K562 (cell line): ENCODE measurements at regions not wholly inside any gene's neighbourhood (a gene's known extent, or its start where the extent isn't known, plus 50 kb on each side); places are given as distances from the start of the nearest gene placed in this dataset.

Experiments
- ATAC-seq: fragments of 200-7000 bp; cut with Tn5 transposase; 3 replicates; pipeline ENCODE4 v1.9.1; 2020; ENCODE audit warnings: moderate library complexity
- BruUV-seq: library from RNA; stranded (reverse); fragments of 400-500 nt; replicated peaks from 2 replicates; lab custom pipeline; 2021; lab: Mats Ljungman, UMichigan
- CTCF ChIA-PET: fragments of 300-600 bp; formaldehyde crosslinking; extraction: SDS; loops from one replicate; lab custom pipeline; 2021; ENCODE audit warnings: low intra/inter-chr PET ratio; lab: Yijun Ruan, JAX
- POLR2A ChIA-PET: fragments of 300-600, 350-650 bp; sonication (Branson Sonifier 250); formaldehyde crosslinking; extraction: SDS; loops from one replicate; lab custom pipeline; 2021; ENCODE audit warnings: antibody characterized with exemption, inconsistent platforms; lab: Yijun Ruan, JAX
- DNase-seq, 4 experiments: peaks; one replicate each; pipeline versions ENCODE4 v3.0.0 to v3.0.0-alpha.2; 2011 to 2018; ENCODE audit warnings: low spot score in 3 of 4, mixed read lengths in 3 of 4; ENCODE audit errors: extremely low read depth in 1 of 4
- FAIRE-seq: peaks from 2 replicates; lab custom pipeline; 2011; peaks lifted over from hg19 to GRCh38; lab: Jason Lieb, UNC
- H2AFZ ChIP-seq: 2 replicates; pipeline ENCODE4 v1.6.0; 2011; ENCODE audit warnings: low read depth, low read length, control low read depth, inconsistent platforms
- H3K27ac ChIP-seq: fragments of 200-600 bp; 3 replicates; pipeline ENCODE4 v1.8.0; 2011; ENCODE audit warnings: low read depth, mild to moderate bottlenecking, control low read depth, inconsistent platforms, low read length, moderate library complexity, mixed read lengths; ENCODE audit errors: extremely low read depth
- H3K27me3 ChIP-seq, 2 experiments: fragments of 300-600 bp in 1 of 2; 2 replicates in 1 of 2; 3 replicates in 1 of 2; pipeline versions ENCODE4 v1.6.0 to v1.8.0; 2011; ENCODE audit warnings: inconsistent platforms in 2 of 2, low read length in 2 of 2, mild to moderate bottlenecking in 1 of 2, mixed read lengths in 1 of 2, moderate library complexity in 1 of 2; ENCODE audit not compliant: control insufficient read depth in 2 of 2, insufficient read depth in 2 of 2
- H3K36me3 ChIP-seq: fragments of 300-600 bp; 3 replicates; pipeline ENCODE4 v1.8.0; 2011; ENCODE audit warnings: mild to moderate bottlenecking, low read length, inconsistent platforms; ENCODE audit not compliant: control insufficient read depth, insufficient read depth
- H3K4me1 ChIP-seq, 2 experiments: fragments of 200-600 bp in 1 of 2; replicated peaks in 1 of 2; 2 replicates in 1 of 2; 3 replicates in 1 of 2; pipeline versions ENCODE4 v1.5.1 to v1.8.0; 2011; ENCODE audit warnings: inconsistent platforms in 2 of 2, low read length in 2 of 2, mild to moderate bottlenecking in 1 of 2, mixed read lengths in 1 of 2, moderate library complexity in 1 of 2; ENCODE audit not compliant: control insufficient read depth in 2 of 2, insufficient read depth in 2 of 2
- H3K4me2 ChIP-seq: 2 replicates; pipeline ENCODE4 v1.6.1; 2011; ENCODE audit warnings: low read length, control low read depth, inconsistent platforms, mixed read lengths; ENCODE audit not compliant: insufficient read depth
- H3K4me3 ChIP-seq: fragments of 200-600 bp; sonication (generic), shearing (Covaris generic); 2 replicates; pipeline ENCODE4 v1.5.1; 2016; ENCODE audit warnings: control low read depth, inconsistent platforms
- H3K79me2 ChIP-seq: fragments of 200-600 bp; 3 replicates; pipeline ENCODE4 v1.8.0; 2011; ENCODE audit warnings: low read length, inconsistent platforms; ENCODE audit not compliant: control insufficient read depth, insufficient read depth
- H3K9ac ChIP-seq, 2 experiments: 2 replicates each; pipeline versions ENCODE4 v1.6.0 to v1.6.1; 2011; ENCODE audit warnings: low read depth in 2 of 2, low read length in 2 of 2, control low read depth in 1 of 2, inconsistent platforms in 1 of 2, mild to moderate bottlenecking in 1 of 2, mixed read lengths in 1 of 2; ENCODE audit not compliant: insufficient read depth in 1 of 2
- H3K9me1 ChIP-seq: one replicate; pipeline ENCODE4 v1.6.0; 2011; ENCODE audit warnings: inconsistent platforms, mild to moderate bottlenecking, low read length, moderate library complexity; ENCODE audit not compliant: control insufficient read depth, insufficient read depth
- H3K9me3 ChIP-seq: replicated peaks from 2 replicates; pipeline ENCODE4 v1.5.1; 2011; ENCODE audit warnings: low read depth, low read length, inconsistent platforms; ENCODE audit not compliant: control insufficient read depth, insufficient read depth
- H4K20me1 ChIP-seq: replicated peaks from 2 replicates; pipeline ENCODE4 v1.6.1; 2011; ENCODE audit warnings: low read length, inconsistent platforms, mixed read lengths; ENCODE audit not compliant: control insufficient read depth, insufficient read depth
- ATF1 ChIP-seq, 2 experiments: fragments of 450-650 bp in 1 of 2; IDR thresholded peaks; 2 replicates each; pipeline ENCODE4 v1.6.1; 2016; ENCODE audit warnings: missing compliant biosample characterization in 1 of 2, missing genetic modification characterization in 1 of 2
- BRF1 ChIP-seq: IDR thresholded peaks from 3 replicates; pipeline ENCODE4 v1.6.1; 2011; ENCODE audit warnings: borderline replicate concordance, mild to moderate bottlenecking; ENCODE audit not compliant: insufficient read length; ENCODE audit errors: extremely low read depth
- CREM ChIP-seq: IDR thresholded peaks from 2 replicates; pipeline ENCODE4 v1.6.1; 2014; ENCODE audit warnings: antibody characterized with exemption, low read depth
- DPF2 ChIP-seq: fragments of 450-650 bp; IDR thresholded peaks from 2 replicates; pipeline ENCODE4 v1.6.1; 2016
- EGR1 ChIP-seq: fragments of 450-650 bp; conservative IDR thresholded peaks from 2 replicates; pipeline ENCODE4 v1.6.1; 2017; ENCODE audit warnings: mild to moderate bottlenecking
- GATAD2B ChIP-seq: fragments of 450-650 bp; IDR thresholded peaks from 2 replicates; pipeline ENCODE4 v1.6.1; 2017; ENCODE audit warnings: mild to moderate bottlenecking, borderline replicate concordance
- NUFIP1 ChIP-seq: fragments of 450-650 bp; IDR thresholded peaks from 2 replicates; pipeline ENCODE4 v1.6.1; 2018; ENCODE audit not compliant: partially characterized antibody
- RBM39 ChIP-seq: fragments of 200-400 bp; formaldehyde crosslinking; optimal IDR thresholded peaks from 2 replicates; pipeline ENCODE3; 2018; ENCODE audit warnings: low read depth, low read length
- TGIF2 ChIP-seq: sonication (generic); formaldehyde crosslinking; IDR thresholded peaks from 2 replicates; pipeline ENCODE4 v1.8.1; 2022; ENCODE audit warnings: mild to moderate bottlenecking, missing genetic modification reagents, moderate library complexity
- TRIM25 ChIP-seq: fragments of 450-650 bp; IDR thresholded peaks from 2 replicates; pipeline ENCODE4 v1.7.0; 2016; ENCODE audit warnings: borderline replicate concordance
- TSHZ1 ChIP-seq: fragments of 250-450 bp; sonication (Bioruptor Pico); IDR thresholded peaks from 2 replicates; pipeline ENCODE4 v1.4.0; 2020; ENCODE audit warnings: mild to moderate bottlenecking, moderate library complexity
- ZNF589 ChIP-seq: fragments of 200-800 bp; sonication (Bioruptor generic); IDR thresholded peaks from 2 replicates; pipeline ENCODE4 v1.6.1; 2016; ENCODE audit warnings: low read depth, missing genetic modification characterization, missing compliant biosample characterization
- WGBS: fragments of 100-300 bp; shearing (Covaris generic); methylation state at CpG from one replicate; pipeline ENCODE4 v1.1.6; 2016; ENCODE audit warnings: low coverage, mixed read lengths; ENCODE audit not compliant: insufficient coverage; ENCODE audit errors: missing lambda C conversion rate; 5-methylcytosine and 5-hydroxymethylcytosine counted together
- in situ Hi-C: fragments of 300-500 bp; cut with MboI; formaldehyde crosslinking; loops from 4 replicates; pipeline ENCODE4 v1.15.0; 2018; ENCODE audit warnings: inconsistent platforms, mixed read lengths
- intact Hi-C: fragments of 100-400 bp; cut with micrococcal nuclease; formaldehyde crosslinking; loops from 2 replicates; pipeline ENCODE4 v1.14.2; 2022

GRCh38 chr1:11596295-11596694 is 57.9 kb downstream of the FBXO2 start:
- WGBS, result 0% methylated on average over 9 of the region's 9 CpGs
- Histone ChIP-seq H3K9me1 (no peaks in the 10 kb centered on the region), H3K79me2 (no peaks in the 10 kb centered on the region), H3K9me3 (no peaks in the 10 kb centered on the region), H3K27me3 (peaks cover 10 to 59% of the 10 kb centered on the region in 2 experiments; a peak in 4 of 5 replicates), H3K4me2 (no peak overlapping the region), H2AFZ (no peak overlapping the region), H3K4me1 (no peaks in the 10 kb centered on the region), H4K20me1 (peaks cover 14% of the 10 kb centered on the region), H3K9ac (no peak overlapping the region), H3K4me3 (no peak overlapping the region), H3K27ac (no peak overlapping the region), H3K36me3 (no peaks in the 10 kb centered on the region)
- DNase-seq (no peak), ATAC-seq (no peak), FAIRE-seq (no peak)
- ChIA-PET POLR2A (no interaction called here), CTCF (no interaction called here)
- in situ Hi-C loops (no loop called here), intact Hi-C loops (no loop called here)
- BruUV-seq, result no TSS peak
- TF ChIP-seq NUFIP1 (no peak), CREM (0 out of 2 replicates have a peak, but pooled peaks have one; percentile 31), ATF1 (CRISPR knock-in tag; IDR thresholded peaks at IDR 0.05) (no peak), ATF1 (tag; IDR thresholded peaks at IDR 0.05) (peak; percentile 36; the same call in 1 of the 2 replicates), GATAD2B (no peak), BRF1 (no peak)

- Histone ChIP-seq H4K20me1 (peaks cover 14% of the 10 kb centered on the region), H3K9me1 (no peaks in the 10 kb centered on the region), H3K4me2 (no peak overlapping the region), H2AFZ (no peak overlapping the region), H3K4me1 (no peaks in the 10 kb centered on the region), H3K79me2 (no peaks in the 10 kb centered on the region), H3K9ac (no peak overlapping the region), H3K27me3 (peaks cover 6 to 55% of the 10 kb centered on the region in 2 experiments; a peak in 4 of 5 replicates), H3K9me3 (no peaks in the 10 kb centered on the region), H3K4me3 (no peak overlapping the region), H3K36me3 (no peaks in the 10 kb centered on the region), H3K27ac (no peak overlapping the region)
- in situ Hi-C loops (no loop called here), intact Hi-C loops (no loop called here)
- ATAC-seq (no peak), DNase-seq (no peak), FAIRE-seq (no peak)
- 0% methylated on average over 4 of the region's 4 CpGs for WGBS
- BruUV-seq, result no TSS peak
- CTCF ChIA-PET, result interaction anchor here (0.5 kb wide), 1 partner anchor 30 kb away, joined by 3 read pairs; no protein-coding TSS in a partner anchor
- POLR2A ChIA-PET, result interaction anchor here (0.6 to 0.8 kb wide), 3 partner anchors 9 to 393 kb away, joined by 3 to 4 read pairs (median 3); no protein-coding TSS in a partner anchor
- TF ChIP-seq TGIF2 (CRISPR knock-in tag) (no peak), EGR1 (no peak), TRIM25 (no peak), DPF2 (no peak), TSHZ1 (CRISPR knock-in tag) (no peak), RBM39 (no peak), ZNF589 (no peak)
Observed at GRCh38 chr1:11595285-11595684, 58.9 kb downstream of the FBXO2 start.
